HUDEP-2 (cell line): ENCODE measurements at regions not wholly inside any gene's neighbourhood (a gene's known extent, or its start where the extent isn't known, plus 50 kb on each side); places are given as distances from the start of the nearest gene placed in this dataset.

Experiments
- DNase-seq, 76 experiments: peaks; one replicate each; lab custom pipeline; 2025; ENCODE audit not compliant: unreplicated experiment in 76 of 76; lab: John Stamatoyannopoulos, UW

GRCh38 chr4:153034681-153035080 is 98.6 kb downstream of the FHDC1 start:
- no peak for DNase-seq

- DNase-seq: no peak
These were observed 100.9 kb downstream of the FHDC1 start for GRCh38 chr4:153036931-153037482.

DNA sequence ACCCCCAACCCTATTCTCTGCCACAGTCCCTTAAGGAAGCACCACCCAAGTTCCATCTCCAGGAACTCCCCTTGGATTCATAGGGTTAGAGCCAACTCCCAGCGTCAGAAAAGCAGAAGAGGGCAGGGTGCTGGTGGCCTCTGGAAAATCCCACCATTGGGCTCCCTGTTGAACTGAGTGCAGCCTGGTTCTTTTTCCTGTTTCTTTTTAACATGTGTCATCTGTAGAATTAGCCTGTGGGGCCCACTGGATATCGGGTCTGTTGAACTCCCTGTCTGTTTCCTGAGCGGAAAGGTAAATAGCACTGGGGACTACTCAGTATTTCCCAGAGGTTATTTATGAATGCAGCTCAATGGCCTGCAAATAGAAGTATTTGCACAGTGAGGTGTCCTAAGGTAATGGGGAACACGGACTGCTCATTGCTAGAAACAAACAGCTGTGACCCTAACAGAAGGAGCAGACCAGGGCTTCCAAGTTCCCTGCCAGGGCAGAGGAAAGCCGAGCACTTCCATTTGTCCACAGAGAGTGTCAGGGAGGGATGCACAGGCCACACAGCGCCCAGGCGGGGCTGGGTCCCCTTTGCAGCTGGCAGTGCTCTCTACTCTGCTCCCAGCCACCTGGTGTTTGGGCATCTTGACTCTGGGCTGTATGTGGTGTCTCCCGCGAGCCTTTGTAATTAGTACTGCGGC is 102.6 kb downstream of the FHDC1 start:
- DNase-seq: no peak

- DNase-seq: no peak
These were observed 103.5 kb downstream of the FHDC1 start for GRCh38 chr4:153039542-153040185.

DNA sequence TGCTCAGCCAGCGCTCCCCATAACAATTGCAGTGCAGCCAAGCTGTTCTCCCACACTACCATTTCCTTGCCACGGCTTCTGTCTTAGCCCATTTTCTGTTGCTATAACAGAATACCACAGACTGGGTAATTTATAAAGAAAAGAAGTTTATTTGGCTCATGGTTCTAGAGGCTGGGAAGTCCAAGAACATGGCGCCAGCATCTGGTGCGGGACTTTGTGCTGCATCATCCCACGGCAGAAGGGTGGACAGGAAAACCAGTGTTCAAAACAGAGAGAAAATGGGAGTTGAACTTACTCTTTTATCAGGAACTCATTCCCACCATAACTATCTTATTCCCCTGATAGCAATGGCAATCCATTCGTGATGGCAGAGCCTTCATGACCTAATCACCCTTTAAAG is 104.6 kb downstream of the FHDC1 start:
- DNase-seq: no peak

DNA sequence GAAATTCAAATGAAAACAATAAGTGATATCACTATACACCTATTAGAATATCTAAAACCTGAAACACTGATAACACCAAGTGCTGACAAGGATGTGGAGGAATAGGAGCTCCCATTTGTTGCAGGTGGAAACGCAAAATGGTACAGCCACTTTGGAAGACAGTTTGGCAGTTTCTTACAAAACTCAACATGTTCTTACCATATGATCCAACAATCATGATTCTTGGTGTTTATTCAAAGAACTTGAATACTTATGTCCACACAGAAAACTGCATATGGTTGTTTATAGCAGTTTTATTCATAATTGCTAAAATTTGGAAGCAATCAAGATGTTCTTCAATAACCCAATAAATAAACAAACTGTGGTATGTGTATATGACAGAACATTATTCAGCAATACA is 107.9 kb downstream of the FHDC1 start:
- no peak for DNase-seq

DNA sequence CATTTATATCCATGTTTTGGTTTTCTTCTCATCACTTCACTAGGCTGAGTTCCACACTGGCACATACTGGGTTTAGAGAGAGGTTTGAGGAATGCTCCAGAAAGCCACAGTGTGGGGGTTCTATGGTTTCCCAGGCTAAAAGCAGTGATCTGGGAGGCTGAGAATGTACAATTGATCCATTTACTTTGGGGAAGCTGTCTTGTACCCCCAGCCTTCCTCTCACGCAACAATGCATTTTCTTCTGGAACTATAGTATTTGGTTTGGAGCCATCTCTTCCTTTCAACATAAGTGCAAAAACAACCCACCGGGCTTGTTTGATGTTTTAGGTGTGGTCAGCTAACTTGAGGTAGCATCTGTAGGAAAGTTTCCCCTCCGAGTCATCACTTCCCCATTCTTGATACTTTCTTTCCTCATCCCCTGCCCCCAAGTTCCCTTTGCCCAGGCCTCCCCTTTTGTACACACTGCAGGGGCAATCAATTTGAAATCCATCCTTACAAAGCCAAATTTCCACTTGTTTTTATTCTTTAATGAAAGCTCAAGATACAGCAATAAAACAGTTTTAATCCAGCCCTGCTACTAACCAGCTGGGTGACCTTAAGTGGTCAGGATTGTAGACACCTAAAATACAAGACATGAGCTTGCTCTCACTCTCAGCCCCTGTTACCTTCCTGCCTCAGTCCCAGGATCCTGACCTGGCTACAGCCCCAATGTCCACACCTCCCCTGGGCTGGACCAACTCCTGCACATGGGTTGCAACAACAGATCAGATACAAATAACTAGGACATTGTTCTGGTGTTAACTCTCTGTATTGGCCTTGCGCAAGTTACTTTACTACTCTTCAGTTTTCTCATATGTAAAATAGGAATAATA is 109.2 kb downstream of the FHDC1 start:
- DNase-seq: no peak

- no peak for DNase-seq
These were observed 122.5 kb downstream of the FHDC1 start for GRCh38 chr4:153058671-153059060.

- no peak for DNase-seq
These were observed 124.1 kb downstream of the FHDC1 start for GRCh38 chr4:153060196-153060595.

DNA sequence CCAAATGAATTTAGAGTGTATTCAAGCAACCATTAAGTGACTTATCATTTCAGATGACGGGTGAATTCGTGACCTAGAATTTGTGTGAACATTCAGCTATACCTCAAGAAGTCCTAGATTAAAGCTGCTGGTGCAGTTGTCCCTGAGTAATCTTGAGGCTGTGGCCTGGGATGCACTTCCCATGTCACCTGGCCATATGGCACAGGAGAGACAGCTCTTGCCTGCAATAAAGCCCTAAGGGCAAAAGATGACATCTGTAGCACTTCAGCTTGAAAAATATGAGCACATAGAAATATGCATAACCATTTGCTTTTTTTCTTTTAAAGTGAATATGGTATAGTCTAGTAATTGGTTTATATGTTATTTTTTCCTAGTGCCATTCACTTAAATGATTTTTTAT is 125.8 kb downstream of the FHDC1 start:
- DNase-seq: no peak

DNA sequence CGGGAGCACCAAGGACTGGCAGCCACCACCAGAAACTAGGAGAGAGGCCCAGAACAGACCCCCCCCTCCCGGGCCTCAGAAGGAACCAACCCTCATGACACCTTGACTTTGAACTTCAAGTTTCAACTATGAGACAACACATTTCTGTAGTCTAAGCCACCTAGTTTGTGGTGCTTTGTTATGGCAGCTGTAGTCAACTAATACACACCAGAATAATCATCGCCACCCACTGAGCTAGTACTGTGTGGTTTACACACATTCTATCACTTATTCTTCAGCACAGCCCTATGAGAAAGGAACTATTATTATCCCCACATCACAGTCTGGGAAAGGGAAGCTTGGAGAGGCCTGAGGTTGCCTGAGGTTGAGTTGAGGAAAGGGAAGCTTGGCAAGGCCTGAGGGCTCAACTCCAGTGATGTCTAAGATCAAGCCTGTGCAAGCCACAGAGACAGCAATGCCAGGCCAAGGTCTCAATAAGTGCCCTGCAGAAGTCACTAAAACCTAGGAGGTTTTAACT is 126.6 kb downstream of the FHDC1 start:
- DNase-seq: no peak

DNA sequence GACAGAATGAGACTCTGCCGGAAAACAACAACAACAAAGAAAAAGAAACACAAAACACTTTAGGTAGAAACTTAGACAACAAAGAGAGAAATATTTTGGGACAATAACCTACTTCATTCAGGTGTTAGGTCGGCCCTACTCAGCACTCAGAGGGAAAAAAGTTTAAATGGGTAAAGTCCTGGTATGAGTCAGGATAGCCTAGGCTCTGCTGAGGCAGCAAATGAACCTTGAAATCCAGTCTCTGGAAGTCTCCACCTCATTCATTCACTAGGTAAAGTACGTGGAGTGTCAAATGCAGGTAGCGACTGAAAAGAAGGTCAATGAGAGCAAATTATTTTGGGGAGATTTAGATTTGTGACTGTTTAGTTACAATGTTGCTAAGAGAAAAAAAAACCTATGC is 127.4 kb downstream of the FHDC1 start:
- no peak for DNase-seq

DNA sequence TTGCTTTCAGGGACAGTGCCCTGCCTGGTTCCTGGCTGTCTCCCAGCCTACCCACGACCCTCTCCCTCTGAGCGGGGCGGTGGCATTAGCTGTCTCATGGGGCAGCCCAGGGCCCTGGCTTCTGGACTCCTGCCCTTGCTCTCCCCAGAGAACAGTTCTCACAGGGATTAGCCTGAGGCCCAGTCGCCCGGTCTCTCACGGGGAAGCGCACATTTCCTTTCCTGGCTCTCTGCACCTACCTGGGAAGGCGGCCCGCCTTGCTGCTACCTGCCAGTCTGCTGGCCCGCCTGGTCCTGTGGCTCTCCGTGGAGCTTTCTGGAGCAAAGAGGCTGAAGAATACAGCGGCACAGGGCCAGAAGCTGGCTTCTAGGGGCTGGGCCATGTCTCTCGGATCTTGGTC is 128.4 kb downstream of the FHDC1 start:
- no peak for DNase-seq

DNA sequence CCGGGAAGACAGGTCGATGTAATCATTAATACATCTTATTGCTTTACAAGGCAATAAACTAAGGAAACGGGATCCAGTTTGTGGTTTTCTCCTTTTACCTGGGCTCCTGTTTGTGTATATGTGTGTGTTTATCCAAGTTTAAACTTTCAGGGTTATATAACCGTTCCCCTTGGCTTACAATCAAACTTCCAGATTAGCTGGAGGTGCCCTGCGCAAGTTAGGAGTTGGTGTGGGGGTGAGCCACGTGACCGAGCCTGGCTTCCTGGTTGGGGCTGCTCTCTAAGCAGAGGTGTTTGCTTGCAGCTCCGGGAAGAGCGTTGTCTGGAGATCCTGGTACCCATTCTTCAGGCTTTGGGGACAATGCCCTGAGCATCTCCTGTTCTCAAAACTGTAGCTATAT is 129.2 kb downstream of the FHDC1 start:
- DNase-seq: no peak

DNA sequence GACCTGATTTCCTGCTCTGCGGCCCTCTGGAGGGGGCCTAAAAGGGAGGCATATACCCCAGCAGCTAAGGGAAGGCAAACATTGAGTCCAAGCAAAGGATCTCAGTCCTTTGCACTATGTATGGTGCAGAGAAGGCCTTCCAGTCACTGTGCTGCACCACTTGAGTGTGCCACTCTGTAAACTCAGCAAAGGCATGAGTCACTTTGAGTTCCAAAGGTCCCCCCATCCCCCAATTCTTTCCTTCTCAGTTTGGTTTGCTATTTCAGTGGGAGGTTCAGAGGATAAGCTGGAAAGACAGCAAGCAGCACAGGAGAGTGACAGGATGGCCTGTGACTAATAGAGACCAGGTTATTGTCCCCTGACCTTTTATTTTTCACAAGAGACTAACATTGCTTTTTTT is 131.3 kb downstream of the FHDC1 start:
- no peak for DNase-seq

GRCh38 chr4:153068751-153069150 is 132.6 kb downstream of the FHDC1 start:
- DNase-seq: no peak

- no peak for DNase-seq
These were observed 132.2 kb upstream of the TRIM2 start for GRCh38 chr4:153071958-153072598.

DNA sequence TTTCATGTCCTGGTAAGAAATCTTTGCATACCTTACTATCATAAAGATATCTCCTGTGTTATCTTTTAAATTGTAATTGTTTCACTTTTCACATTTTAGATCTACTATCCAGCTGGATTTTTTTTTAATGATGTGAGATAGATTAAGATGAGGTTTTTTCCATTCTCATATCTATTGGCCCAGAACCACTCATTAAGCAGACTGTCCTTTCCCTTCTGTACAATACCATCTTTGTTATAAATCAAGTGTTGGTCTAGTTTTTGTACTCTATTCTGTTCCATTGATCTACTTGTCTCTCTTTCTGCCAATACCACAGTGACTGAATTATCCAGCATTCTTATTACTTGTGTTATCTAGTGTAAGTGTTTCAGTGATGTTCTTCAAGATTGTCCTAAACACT is 131.6 kb upstream of the TRIM2 start:
- DNase-seq: no peak

DNA sequence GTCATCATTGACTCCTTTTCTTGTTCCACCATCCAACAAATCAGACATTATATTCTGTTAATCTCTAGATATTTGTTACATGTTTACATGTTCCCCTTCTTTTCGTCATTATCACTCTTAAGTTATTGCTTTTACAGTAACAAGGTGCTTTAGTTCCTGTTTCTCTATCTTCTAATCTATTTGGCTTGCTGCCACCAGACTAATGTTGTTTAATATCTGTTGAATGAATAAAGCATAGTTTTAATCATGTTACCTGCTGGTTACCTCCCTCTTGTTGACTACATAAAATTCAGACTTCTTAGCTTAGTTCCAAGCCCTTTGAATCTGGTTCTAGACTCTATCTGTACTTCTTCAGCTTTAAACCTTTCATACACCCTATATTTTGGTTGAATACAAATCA is 129.8 kb upstream of the TRIM2 start:
- peak in 3 of 76 experiments; percentile 3 to 13 (median 11) for DNase-seq

GRCh38 chr4:153074936-153075630 is 129.2 kb upstream of the TRIM2 start:
- no peak for DNase-seq
